Thymus (tissue), 11 donors: ENCODE measurements at regions not wholly inside any gene's neighbourhood (a gene's known extent, or its start where the extent isn't known, plus 50 kb on each side); places are given as distances from the start of the nearest gene placed in this dataset.
"Not testable (repeated sequence)": the region's sequence is repeated elsewhere in the genome, so short reads cannot be mapped to it uniquely, and the experiment has no call there.

ENCODE experiments used
- DNase-seq, 9 donors: peaks; one replicate each; pipeline ENCODE4 v3.0.0-alpha.2; 2013; ENCODE audit warnings: low spot score in 9 of 9, low read depth in 6 of 9, missing footprints in 1 of 9
- H3K27ac ChIP-seq, 2 donors: one replicate each; pipeline ENCODE4 v1.5.1; 2013; ENCODE audit warnings: control low read depth in 1 of 2, low read depth in 1 of 2, low read length in 1 of 2, mild to moderate bottlenecking in 1 of 2, moderate library complexity in 1 of 2
- H3K27me3 ChIP-seq, 2 donors: one replicate each; pipeline ENCODE4 v1.5.1; 2013; ENCODE audit warnings: low read length in 1 of 2; ENCODE audit not compliant: control insufficient read depth in 2 of 2, insufficient read depth in 1 of 2
- H3K36me3 ChIP-seq, 2 donors: one replicate each; pipeline ENCODE4 v1.5.1; 2013; ENCODE audit warnings: low read length in 1 of 2, mild to moderate bottlenecking in 1 of 2, moderate library complexity in 1 of 2; ENCODE audit not compliant: control insufficient read depth in 2 of 2, insufficient read depth in 2 of 2
- H3K4me1 ChIP-seq, 2 donors: one replicate each; pipeline ENCODE4 v1.5.1; 2013; ENCODE audit warnings: low read length in 2 of 2; ENCODE audit not compliant: control insufficient read depth in 2 of 2, insufficient read depth in 2 of 2
- H3K4me3 ChIP-seq, 2 donors: one replicate each; pipeline ENCODE4 v1.5.1; 2013; ENCODE audit warnings: low read length in 2 of 2, control low read depth in 1 of 2, mild to moderate bottlenecking in 1 of 2
- H3K9me3 ChIP-seq, 2 donors: one replicate each; pipeline ENCODE4 v1.5.1; 2013; ENCODE audit warnings: low read length in 1 of 2, mild to moderate bottlenecking in 1 of 2; ENCODE audit not compliant: control insufficient read depth in 2 of 2, insufficient read depth in 1 of 2
- WGBS: extraction: QIAGEN DNeasy Blood & Tissue Kit; methylation state at CpG from one replicate; pipeline ENCODE4 v1.1.7; 2013; 5-methylcytosine and 5-hydroxymethylcytosine counted together
- donor health status: healthy.

DNA sequence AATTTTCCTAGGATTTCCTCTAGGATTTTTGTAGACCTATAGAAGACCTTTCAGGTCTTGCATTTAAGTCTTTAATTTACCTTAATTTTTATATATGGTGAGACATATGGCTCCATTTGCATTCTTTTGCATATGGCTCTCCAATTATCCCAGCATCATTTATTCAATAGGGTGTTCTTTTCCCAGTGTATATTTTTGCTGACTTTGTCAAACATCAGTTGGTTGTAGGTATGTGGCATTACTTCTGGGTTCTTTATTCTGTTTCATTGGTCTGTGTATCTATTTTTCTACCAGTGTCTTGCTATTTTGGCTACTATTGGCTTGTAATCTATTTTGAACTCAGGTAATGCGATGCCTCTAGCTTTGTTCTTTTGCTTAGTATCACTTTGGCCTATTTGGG is 239.8 kb upstream of the CNTNAP5 start:
- H3K27ac ChIP-seq: no peak overlapping the region
- H3K9me3 ChIP-seq: no peaks in the 10 kb centered on the region
- no peaks in the 10 kb centered on the region for H3K27me3 ChIP-seq
- WGBS: 95% methylated on average over 1 of the region's 1 CpG
- no peak for DNase-seq
- H3K36me3 ChIP-seq: no peaks in the 10 kb centered on the region
- no peak overlapping the region for H3K4me3 ChIP-seq
- no peaks in the 10 kb centered on the region for H3K4me1 ChIP-seq

DNA sequence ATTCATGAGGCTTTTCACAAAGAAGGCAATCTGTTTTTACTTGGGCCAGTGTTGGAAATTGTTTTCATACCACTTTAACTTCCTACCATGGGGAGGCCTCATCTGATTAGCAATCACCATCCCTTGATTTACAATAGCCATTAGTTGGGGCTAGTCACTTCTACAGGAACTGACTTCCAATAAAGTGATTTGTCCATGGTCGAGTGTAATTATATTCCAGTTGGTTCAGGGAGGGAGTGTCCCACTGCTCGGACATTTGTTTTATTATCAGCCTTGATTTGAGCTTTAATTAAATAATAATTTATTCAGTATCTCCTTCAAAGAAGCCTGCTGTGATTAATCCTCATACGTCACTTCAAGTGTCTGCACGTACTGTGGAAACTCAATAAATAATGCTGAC is 233.9 kb upstream of the CNTNAP5 start:
- WGBS: 94% methylated on average over 4 of the region's 4 CpGs
- no peak for DNase-seq
- H3K36me3 ChIP-seq: no peaks in the 10 kb centered on the region

GRCh38 chr2:123791684-123792083 is 233.4 kb upstream of the CNTNAP5 start:
- no peaks in the 10 kb centered on the region for H3K9me3 ChIP-seq
- no peaks in the 10 kb centered on the region for H3K4me1 ChIP-seq
- H3K4me3 ChIP-seq: no peak overlapping the region
- DNase-seq: no peak
- H3K27me3 ChIP-seq: no peaks in the 10 kb centered on the region
- H3K36me3 ChIP-seq: no peaks in the 10 kb centered on the region
- no peak overlapping the region for H3K27ac ChIP-seq

More for the DNA sequence above, 233.9 kb upstream of the CNTNAP5 start:
- Histone ChIP-seq H3K9me3 (no peaks in the 10 kb centered on the region), H3K4me3 (no peak overlapping the region), H3K4me1 (no peaks in the 10 kb centered on the region), H3K27me3 (no peaks in the 10 kb centered on the region), H3K27ac (no peak overlapping the region)

DNA sequence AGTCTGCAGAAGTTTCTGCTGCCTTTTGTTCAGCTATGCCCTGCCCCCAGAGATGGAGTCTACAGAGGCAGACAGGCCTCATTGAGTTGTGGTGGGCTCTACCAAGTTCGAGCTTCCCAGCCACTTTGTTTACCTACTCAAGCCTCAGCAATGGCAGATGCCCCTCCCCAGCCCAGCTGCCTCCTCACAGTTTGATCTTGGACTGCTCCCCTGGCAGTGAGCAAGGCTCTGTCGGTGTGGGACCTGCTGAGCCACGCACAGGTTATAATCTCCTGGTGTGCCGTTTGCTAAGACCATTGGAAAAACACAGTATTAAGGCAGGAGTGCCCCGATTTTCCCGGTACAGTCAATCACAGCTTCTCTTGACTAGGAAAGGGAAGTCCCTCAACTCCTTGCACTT is 221.0 kb upstream of the CNTNAP5 start:
- 87% methylated on average over 6 of the region's 6 CpGs for WGBS
- H3K9me3 ChIP-seq: peaks cover 0 to 22% of the 10 kb centered on the region in 2 donors
- not testable (repeated sequence) for H3K27ac ChIP-seq

GRCh38 chr2:123805746-123806145 is 219.3 kb upstream of the CNTNAP5 start:
- not testable (repeated sequence) for H3K4me3 ChIP-seq, DNase-seq, H3K36me3 ChIP-seq, H3K27ac ChIP-seq, H3K4me1 ChIP-seq, H3K27me3 ChIP-seq
- 98% methylated on average over 3 of the region's 3 CpGs for WGBS
- peaks cover 0 to 22% of the 10 kb centered on the region in 2 donors for H3K9me3 ChIP-seq

More for the DNA sequence above, 221.0 kb upstream of the CNTNAP5 start:
- not testable (repeated sequence) for H3K4me3 ChIP-seq, H3K27me3 ChIP-seq, H3K4me1 ChIP-seq, H3K36me3 ChIP-seq, DNase-seq

- peaks cover 0 to 22% of the 10 kb centered on the region in 2 donors for H3K9me3 ChIP-seq
- 97% methylated on average over 2 of the region's 2 CpGs for WGBS
- H3K36me3 ChIP-seq: no peaks in the 10 kb centered on the region
- no peak overlapping the region for H3K27ac ChIP-seq
- H3K4me3 ChIP-seq: no peak overlapping the region
- no peaks in the 10 kb centered on the region for H3K27me3 ChIP-seq
- no peak for DNase-seq
- H3K4me1 ChIP-seq: no peaks in the 10 kb centered on the region
These were observed 216.8 kb upstream of the CNTNAP5 start for GRCh38 chr2:123808243-123808642.

DNA sequence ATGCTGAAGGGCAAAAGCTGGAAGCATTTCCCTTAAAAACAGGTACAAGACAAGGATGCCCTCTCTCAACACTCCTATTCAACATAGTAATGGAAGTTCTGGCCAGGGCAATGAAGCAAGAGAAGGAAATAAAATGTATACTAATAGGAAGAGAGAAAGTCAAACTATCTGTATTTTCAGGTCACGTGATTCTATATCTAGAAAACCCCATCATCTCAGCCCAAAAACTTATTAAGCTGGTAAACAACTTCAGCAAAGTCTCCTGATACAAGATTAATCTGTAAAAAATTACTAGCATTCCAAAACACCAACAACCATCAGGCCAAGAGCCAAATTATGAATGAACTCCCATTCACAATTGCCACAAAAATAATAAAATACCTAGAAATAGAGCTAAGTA is 213.2 kb upstream of the CNTNAP5 start:
- Histone ChIP-seq H3K9me3 (peaks cover 0 to 13% of the 10 kb centered on the region in 2 donors), H3K27ac (no peak overlapping the region), H3K36me3 (no peaks in the 10 kb centered on the region), H3K4me1 (no peaks in the 10 kb centered on the region), H3K4me3 (no peak overlapping the region), H3K27me3 (no peaks in the 10 kb centered on the region)
- 87% methylated on average over 1 of the region's 1 CpG for WGBS
- no peak for DNase-seq

- Histone ChIP-seq H3K27ac (no peak overlapping the region), H3K27me3 (no peaks in the 10 kb centered on the region), H3K9me3 (no peaks in the 10 kb centered on the region), H3K4me3 (no peak overlapping the region), H3K4me1 (no peaks in the 10 kb centered on the region), H3K36me3 (no peaks in the 10 kb centered on the region)
- WGBS: 86% methylated on average over 1 of the region's 1 CpG
- DNase-seq: no peak
These were observed 208.9 kb upstream of the CNTNAP5 start for GRCh38 chr2:123816203-123816602.

DNA sequence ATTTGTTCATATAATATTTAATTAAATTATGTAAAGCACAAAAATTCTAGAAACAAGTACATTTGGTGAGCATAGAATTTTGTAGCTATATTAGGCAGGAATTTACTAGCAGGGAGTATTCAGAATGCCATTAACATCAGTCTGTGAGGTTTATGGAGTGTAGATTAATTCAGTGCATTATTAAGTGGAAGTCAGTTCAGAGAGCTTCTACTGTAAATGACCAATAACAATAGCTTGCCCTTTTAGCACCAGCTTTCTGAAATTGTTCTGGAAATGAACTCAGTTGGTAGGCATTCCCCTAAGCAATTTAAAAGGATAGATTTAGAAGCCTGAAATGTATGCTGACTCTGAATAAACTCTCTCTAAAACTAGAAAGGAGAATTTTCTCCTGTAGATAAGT is 208.2 kb upstream of the CNTNAP5 start:
- DNase-seq: no peak
- Histone ChIP-seq H3K9me3 (no peaks in the 10 kb centered on the region), H3K27ac (no peak overlapping the region)

DNA sequence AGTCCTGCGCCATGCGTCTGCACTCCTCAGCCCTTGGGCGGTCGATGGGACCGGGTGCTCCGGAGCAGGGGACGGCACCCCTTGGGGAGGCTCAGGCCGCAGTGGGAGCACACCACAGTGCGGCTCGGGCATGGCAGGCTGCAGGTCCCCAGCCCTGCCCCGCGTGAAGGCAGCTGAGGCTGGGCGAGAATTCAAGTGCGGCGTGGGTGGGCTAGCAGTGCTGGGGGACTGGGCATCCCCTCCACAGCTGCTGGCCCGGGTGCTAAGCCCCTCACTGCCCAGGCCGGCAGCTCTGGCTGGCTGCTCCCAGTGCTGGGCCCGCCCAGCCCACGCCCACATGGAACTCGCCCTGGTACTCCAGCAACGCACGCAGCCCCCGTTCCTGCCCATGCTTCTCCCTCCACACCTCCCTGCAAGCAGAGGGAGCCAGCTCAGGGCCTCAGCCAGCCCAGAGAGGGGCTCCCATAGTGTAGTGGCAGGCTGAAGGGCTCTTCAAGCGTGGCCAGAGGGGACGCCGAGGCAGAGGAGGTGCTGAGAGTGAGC is 198.3 kb upstream of the CNTNAP5 start:
- DNase-seq: no peak
- no peaks in the 10 kb centered on the region for H3K36me3 ChIP-seq
- H3K9me3 ChIP-seq: peaks cover 0 to 3% of the 10 kb centered on the region in 2 donors
- no peaks in the 10 kb centered on the region for H3K4me1 ChIP-seq
- no peaks in the 10 kb centered on the region for H3K27me3 ChIP-seq
- H3K27ac ChIP-seq: no peak overlapping the region
- 97% methylated on average over 26 of the region's 26 CpGs for WGBS
- H3K4me3 ChIP-seq: no peak overlapping the region

More for the DNA sequence above, 208.2 kb upstream of the CNTNAP5 start:
- H3K4me3 ChIP-seq: no peak overlapping the region
- no peaks in the 10 kb centered on the region for H3K4me1 ChIP-seq
- H3K36me3 ChIP-seq: no peaks in the 10 kb centered on the region
- H3K27me3 ChIP-seq: no peaks in the 10 kb centered on the region
